Mucosa of rectum (tissue), 2 donors: ENCODE measurements at regions not wholly inside any gene's neighbourhood (a gene's known extent, or its start where the extent isn't known, plus 50 kb on each side); places are given as distances from the start of the nearest gene placed in this dataset.

Source experiments
- H3K27ac ChIP-seq, 2 donors: one replicate each; pipeline ENCODE4 v1.7.0; 2013; ENCODE audit warnings: inconsistent platforms in 2 of 2, low read depth in 2 of 2, low read length in 2 of 2
- H3K27me3 ChIP-seq, 2 donors: one replicate each; pipeline ENCODE4 v1.7.0; 2013; ENCODE audit warnings: low read length in 2 of 2; ENCODE audit not compliant: control insufficient read depth in 2 of 2, insufficient read depth in 2 of 2
- H3K36me3 ChIP-seq, 2 donors: one replicate each; pipeline ENCODE4 v1.7.0; 2013; ENCODE audit warnings: low read length in 2 of 2; ENCODE audit not compliant: control insufficient read depth in 2 of 2, insufficient read depth in 2 of 2
- H3K4me1 ChIP-seq, 2 donors: one replicate each; pipeline ENCODE4 v1.7.0; 2013; ENCODE audit warnings: low read length in 2 of 2, mild to moderate bottlenecking in 1 of 2; ENCODE audit not compliant: control insufficient read depth in 2 of 2, insufficient read depth in 2 of 2
- H3K4me3 ChIP-seq, 2 donors: one replicate each; pipeline ENCODE4 v1.7.0; 2013; ENCODE audit warnings: low read length in 2 of 2
- H3K9ac ChIP-seq, 2 donors: one replicate each; pipeline ENCODE4 v1.7.0; 2013; ENCODE audit warnings: low read length in 2 of 2, low read depth in 1 of 2, mild to moderate bottlenecking in 1 of 2
- H3K9me3 ChIP-seq, 2 donors: one replicate each; pipeline ENCODE4 v1.7.0; 2013; ENCODE audit warnings: low read length in 2 of 2; ENCODE audit not compliant: control insufficient read depth in 2 of 2
- donor health status: healthy.
- donor health status: Normal muscosa, but diverticular disease.

DNA sequence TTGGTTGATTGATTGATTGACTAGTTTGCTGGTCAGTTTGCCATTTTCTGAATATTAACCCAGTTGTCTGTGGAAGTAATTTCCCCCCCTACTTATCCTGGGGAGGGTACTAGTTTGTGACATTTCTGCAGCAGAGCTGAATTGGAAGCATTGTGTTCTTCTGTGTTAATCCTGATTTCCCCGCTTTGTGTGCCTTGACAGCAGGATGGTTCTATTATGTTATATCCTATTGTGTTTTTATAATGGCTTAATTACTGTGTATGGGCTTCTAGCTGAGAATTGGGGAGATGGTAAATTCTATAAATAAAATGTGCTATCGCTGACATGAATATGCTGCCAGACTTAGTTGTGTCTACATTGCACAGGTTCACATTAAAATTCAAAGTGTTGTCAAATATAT lies 499.7 kb downstream of the COG6 start:
- H3K4me3 ChIP-seq: no peak overlapping the region
- H3K27ac ChIP-seq: no peak overlapping the region
- H3K36me3 ChIP-seq: no peaks in the 10 kb centered on the region
- no peaks in the 10 kb centered on the region for H3K9me3 ChIP-seq
- no peak overlapping the region for H3K9ac ChIP-seq
- no peaks in the 10 kb centered on the region for H3K4me1 ChIP-seq
- H3K27me3 ChIP-seq: no peaks in the 10 kb centered on the region

DNA sequence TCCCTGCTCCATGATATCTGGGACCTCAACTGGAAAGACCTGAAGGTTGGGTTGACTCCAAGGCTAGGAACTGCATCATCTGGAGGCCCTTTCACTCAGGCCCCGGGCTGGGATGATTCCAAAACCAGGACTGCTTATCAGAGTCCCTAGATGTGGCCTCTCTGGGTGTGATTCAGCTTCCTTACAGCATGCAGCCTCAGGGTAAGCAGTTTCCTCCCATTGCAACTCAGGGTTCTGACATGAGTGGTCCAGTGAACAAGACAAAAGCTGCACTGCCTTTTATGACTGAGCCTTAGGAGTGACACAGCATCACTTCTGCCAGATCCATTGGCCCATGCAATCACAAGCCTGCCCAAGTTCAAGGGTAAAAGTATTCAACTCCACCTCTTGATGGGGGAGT lies 502.8 kb downstream of the COG6 start:
- Histone ChIP-seq H3K9me3 (no peaks in the 10 kb centered on the region), H3K9ac (no peak overlapping the region), H3K27ac (no peak overlapping the region), H3K4me3 (no peak overlapping the region), H3K27me3 (no peaks in the 10 kb centered on the region), H3K4me1 (no peaks in the 10 kb centered on the region), H3K36me3 (no peaks in the 10 kb centered on the region)

DNA sequence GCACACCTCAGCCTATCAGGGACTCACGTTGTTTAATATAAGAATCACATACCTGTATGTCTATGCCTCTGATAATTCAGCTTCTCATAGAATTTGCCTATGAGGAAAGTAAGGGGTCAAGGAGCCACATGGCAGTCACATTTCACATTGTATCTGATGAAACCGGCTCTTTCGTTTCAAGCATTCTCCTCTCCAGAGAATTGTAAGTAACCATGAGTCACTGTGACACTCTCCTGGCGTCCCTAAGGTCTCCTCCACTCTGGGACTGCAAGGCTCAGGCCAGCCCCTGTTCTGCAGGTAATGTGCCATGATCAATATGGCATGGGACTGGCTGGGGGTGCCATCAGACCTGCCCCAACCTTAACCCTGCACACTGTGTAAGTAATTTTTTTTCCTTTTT lies 503.3 kb downstream of the COG6 start:
- no peak overlapping the region for H3K27ac ChIP-seq
- H3K4me1 ChIP-seq: no peaks in the 10 kb centered on the region
- no peak overlapping the region for H3K9ac ChIP-seq
- no peak overlapping the region for H3K4me3 ChIP-seq
- no peaks in the 10 kb centered on the region for H3K27me3 ChIP-seq
- H3K36me3 ChIP-seq: no peaks in the 10 kb centered on the region
- no peaks in the 10 kb centered on the region for H3K9me3 ChIP-seq

DNA sequence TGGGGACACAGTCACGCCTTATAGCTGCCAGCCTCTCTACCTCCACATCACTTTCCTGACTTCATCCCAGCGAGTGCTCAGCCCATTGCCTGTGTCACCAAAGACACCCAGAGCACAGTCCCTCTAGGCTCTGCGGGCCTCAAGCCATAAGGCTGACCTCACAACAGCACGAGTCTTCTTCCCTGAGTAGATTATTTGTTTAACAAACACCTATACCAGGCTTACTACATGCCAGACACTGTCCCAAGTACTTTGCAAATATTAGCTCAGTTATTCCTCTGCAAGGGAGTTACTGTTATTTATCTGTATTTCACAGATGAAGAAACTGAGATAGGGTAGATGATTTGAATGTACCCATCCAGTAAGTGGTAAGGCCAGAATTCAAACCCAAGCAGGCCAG lies 504.3 kb downstream of the COG6 start:
- Histone ChIP-seq H3K36me3 (no peaks in the 10 kb centered on the region), H3K9me3 (no peaks in the 10 kb centered on the region), H3K9ac (no peak overlapping the region), H3K4me3 (no peak overlapping the region), H3K4me1 (no peaks in the 10 kb centered on the region), H3K27ac (no peak overlapping the region), H3K27me3 (no peaks in the 10 kb centered on the region)

DNA sequence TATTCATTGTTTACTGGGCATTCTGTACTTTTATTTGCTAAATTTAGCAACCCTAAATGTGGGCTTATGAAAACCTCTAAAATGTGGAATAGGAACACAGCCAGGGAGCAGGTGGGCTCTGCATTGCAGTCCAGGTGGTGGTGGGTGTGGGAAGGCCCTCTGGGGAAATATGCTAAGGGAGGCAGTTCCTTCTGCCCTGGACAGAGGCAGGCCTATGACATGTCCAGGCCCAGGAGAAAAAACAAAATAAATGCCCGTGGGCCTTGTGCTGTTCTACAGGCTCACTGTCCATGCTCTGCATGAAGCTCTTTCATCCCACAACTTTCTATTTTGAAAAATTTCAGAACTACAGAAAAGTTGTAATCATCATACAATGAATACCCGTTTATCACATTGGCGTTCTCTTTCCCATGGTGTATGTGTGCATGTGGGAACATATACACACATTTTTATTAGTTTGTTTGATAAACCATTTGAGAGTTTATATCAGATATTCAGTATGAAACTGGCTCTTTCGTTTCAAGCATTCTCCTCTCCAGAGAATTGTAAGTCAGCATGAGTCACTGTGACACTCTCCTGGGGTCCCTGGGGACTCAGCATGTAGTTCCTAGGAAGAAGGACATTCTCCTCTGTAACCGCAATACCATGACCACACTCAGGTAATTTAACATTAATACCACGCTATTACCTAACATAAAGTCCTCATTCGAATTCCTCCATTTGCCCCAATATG lies 505.3 kb downstream of the COG6 start:
- H3K9me3 ChIP-seq: no peaks in the 10 kb centered on the region
- H3K9ac ChIP-seq: no peak overlapping the region
- H3K36me3 ChIP-seq: no peaks in the 10 kb centered on the region
- no peak overlapping the region for H3K27ac ChIP-seq
- no peaks in the 10 kb centered on the region for H3K4me1 ChIP-seq
- no peak overlapping the region for H3K4me3 ChIP-seq
- H3K27me3 ChIP-seq: no peaks in the 10 kb centered on the region

DNA sequence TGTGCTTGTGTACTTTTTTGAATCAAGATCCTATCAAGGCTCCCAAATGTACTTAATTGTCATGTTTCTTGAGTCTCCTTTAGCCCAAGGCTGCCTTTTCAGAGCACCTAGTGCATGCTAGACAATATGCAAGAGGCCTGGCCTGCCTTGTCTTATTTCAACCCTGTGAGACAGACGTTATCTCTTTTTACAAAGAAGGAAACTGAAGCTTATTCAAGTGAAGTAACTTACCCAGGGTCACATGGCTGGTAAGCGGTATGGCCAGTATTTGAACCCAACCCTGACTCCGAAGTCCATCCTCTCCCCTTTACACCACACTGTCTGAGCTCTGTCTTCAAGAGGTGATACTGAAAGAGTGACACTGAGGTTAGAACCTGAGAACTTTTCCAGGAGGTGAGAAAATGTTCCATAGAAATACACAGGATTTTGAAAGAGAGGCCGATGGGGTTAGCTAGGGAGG lies 505.1 kb downstream of the FOXO1 start:
- Histone ChIP-seq H3K27me3 (no peaks in the 10 kb centered on the region), H3K36me3 (no peaks in the 10 kb centered on the region), H3K9me3 (no peaks in the 10 kb centered on the region), H3K9ac (no peak overlapping the region), H3K4me3 (no peak overlapping the region), H3K4me1 (no peaks in the 10 kb centered on the region), H3K27ac (no peak overlapping the region)

DNA sequence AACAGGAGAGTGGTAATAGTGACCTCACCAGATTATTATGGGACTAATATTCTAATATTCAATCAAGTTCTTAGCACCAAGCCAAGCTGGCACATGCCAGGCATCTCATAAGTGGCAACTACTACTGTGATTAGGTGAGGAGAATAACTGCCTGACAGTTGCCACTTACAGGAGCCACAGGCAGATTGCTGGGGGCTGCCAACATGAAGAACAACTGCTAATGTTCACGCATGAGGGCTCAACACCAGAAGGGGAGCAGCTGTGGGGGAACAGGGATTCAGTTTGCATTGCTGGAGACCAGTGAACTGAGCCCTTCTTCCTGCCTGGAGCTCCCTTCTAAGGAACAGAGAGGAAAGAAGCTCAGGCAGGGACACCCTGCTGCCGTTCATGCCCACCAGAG lies 504.5 kb downstream of the FOXO1 start:
- no peak overlapping the region for H3K9ac ChIP-seq
- no peaks in the 10 kb centered on the region for H3K36me3 ChIP-seq
- no peaks in the 10 kb centered on the region for H3K27me3 ChIP-seq
- no peak overlapping the region for H3K4me3 ChIP-seq
- no peak overlapping the region for H3K27ac ChIP-seq
- H3K4me1 ChIP-seq: no peaks in the 10 kb centered on the region
- H3K9me3 ChIP-seq: no peaks in the 10 kb centered on the region

DNA sequence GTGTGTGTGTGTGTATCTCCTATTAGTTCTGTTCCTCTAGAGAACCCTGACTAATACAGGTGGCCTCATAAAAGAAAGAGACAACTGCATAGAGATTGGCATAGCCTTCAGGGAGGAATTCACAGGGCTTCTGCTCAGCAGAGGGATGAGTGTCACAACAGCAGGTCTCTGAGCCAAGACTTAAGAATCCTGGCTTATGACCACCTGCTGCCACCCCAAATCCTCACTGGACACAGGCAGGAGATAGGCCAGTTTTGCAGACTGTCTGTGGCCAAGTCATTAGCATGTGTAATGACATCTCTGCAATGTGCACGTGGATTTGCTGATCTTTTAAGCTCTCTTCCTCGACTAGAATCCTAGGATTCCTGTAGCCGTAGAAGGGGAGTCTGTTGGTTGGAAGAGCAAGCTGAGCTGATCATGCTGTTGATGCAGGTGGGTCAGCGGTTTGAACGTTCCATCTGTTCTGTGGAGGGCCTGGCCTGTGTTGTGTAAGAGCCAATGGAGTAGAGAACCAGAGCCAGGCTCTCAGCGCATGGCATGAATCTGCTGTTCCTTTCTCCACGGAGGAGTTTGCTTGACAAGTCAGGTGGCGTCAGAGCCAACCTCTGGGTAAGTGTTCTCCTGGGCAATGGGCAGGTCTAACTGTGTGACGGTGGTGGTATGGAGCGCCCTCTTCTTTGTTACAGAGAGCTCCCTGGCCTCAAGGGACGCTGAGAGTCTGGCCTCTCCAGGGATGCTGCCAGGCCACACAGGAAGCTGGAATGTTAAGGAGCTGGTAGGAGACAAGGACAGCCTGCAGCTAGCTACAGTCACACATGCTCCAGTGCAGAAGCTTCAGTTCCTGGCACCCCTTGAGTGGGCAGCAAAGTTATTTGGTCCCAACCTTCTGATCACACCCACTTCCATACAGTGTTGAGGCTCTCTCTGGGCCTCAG lies 503.1 kb downstream of the FOXO1 start:
- Histone ChIP-seq H3K4me3 (no peak overlapping the region), H3K27ac (no peak overlapping the region), H3K9ac (no peak overlapping the region), H3K9me3 (no peaks in the 10 kb centered on the region), H3K4me1 (no peaks in the 10 kb centered on the region), H3K36me3 (no peaks in the 10 kb centered on the region), H3K27me3 (no peaks in the 10 kb centered on the region)

DNA sequence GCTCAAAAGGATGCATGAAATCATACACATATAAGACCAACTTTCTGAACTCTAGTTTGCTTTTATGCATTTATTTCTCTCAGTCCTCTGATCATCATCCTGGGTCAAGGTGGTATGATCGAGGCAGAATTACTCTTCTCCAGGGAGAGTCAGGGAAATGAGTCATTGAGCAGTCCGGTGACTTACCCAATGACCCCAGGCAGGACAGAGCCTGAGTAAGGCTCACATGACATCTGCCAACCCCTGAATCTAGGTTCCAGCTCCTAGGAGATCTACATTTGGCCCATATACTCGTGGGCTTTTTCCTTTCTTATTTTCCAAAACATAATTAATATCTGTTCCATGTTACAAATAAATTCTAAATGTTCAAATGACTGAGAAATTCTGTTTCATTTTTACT lies 502.3 kb downstream of the FOXO1 start:
- no peak overlapping the region for H3K9ac ChIP-seq
- no peaks in the 10 kb centered on the region for H3K4me1 ChIP-seq
- no peak overlapping the region for H3K27ac ChIP-seq
- H3K36me3 ChIP-seq: no peaks in the 10 kb centered on the region
- no peak overlapping the region for H3K4me3 ChIP-seq
- H3K27me3 ChIP-seq: no peaks in the 10 kb centered on the region
- H3K9me3 ChIP-seq: no peaks in the 10 kb centered on the region

DNA sequence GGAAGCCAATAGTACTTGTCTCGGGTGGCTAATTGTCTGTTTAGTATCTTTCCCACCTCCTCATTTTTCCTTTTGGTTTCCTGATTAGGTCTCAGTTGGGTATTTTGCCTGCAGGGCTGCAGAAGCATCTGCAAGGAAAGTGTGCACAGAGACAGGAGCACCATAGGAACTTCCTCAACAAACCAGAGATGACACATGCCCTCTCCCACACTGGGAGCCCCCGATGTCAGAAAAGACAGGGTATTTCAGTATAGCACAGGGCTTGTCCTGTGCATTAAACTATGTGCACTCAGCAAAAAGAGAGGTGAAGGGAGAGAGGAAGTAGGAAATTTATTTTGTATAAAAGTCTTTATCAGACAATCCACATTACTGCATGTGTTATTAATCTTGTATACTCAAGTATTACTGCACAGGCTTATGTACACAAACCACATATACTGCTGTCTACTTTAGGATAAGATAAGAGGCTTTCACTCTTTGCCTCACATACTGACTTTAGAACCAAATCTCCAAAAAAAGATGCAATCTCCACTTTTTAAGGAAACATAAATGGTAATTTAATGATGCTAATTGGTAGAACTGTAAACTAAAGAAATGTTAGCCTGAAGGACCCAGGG lies 501.0 kb downstream of the FOXO1 start:
- H3K4me3 ChIP-seq: no peak overlapping the region
- no peaks in the 10 kb centered on the region for H3K36me3 ChIP-seq
- no peak overlapping the region for H3K27ac ChIP-seq
- no peaks in the 10 kb centered on the region for H3K4me1 ChIP-seq
- H3K27me3 ChIP-seq: no peaks in the 10 kb centered on the region
- H3K9me3 ChIP-seq: no peaks in the 10 kb centered on the region
- H3K9ac ChIP-seq: no peak overlapping the region
